COR-L47 (cell line): ENCODE measurements at regions not wholly inside any gene's neighbourhood (a gene's known extent, or its start where the extent isn't known, plus 50 kb on each side); places are given as distances from the start of the nearest gene placed in this dataset.

Experiments used
- DNase-seq: peaks from one replicate; lab custom pipeline; 2025; lab: John Stamatoyannopoulos, UW

GRCh38 chr2:176648700-176649297 is 379.6 kb downstream of the MTX2 start:
- peak; percentile 61 for DNase-seq

GRCh38 chr2:176650104-176650837 is 381.0 kb downstream of the MTX2 start:
- DNase-seq: no peak

- DNase-seq: no peak
Measured at GRCh38 chr2:176650838-176651555, 381.8 kb downstream of the MTX2 start.

- DNase-seq: peak; percentile 55
Measured at GRCh38 chr2:176652300-176653182, 383.3 kb downstream of the MTX2 start.

- peak; percentile 50 for DNase-seq
Measured at GRCh38 chr2:176653479-176654443, 384.5 kb downstream of the MTX2 start.

GRCh38 chr2:176656038-176656775 is 387.0 kb downstream of the MTX2 start:
- DNase-seq: no peak

- no peak for DNase-seq
Measured at GRCh38 chr2:176656776-176657140, 387.5 kb downstream of the MTX2 start.

- no peak for DNase-seq
Measured at GRCh38 chr2:176657393-176657792, 388.2 kb downstream of the MTX2 start.

GRCh38 chr2:176658708-176659107 is 389.5 kb downstream of the MTX2 start:
- DNase-seq: no peak

- no peak for DNase-seq
Measured at GRCh38 chr2:176662753-176663152, 393.5 kb downstream of the MTX2 start.

- no peak for DNase-seq
Measured at GRCh38 chr2:176664478-176664877, 395.2 kb downstream of the MTX2 start.

- DNase-seq: no peak
Measured at GRCh38 chr2:176665086-176665485, 395.8 kb downstream of the MTX2 start.

GRCh38 chr2:176668912-176669311 is 399.7 kb downstream of the MTX2 start:
- no peak for DNase-seq

GRCh38 chr2:176669398-176670174 is 400.3 kb downstream of the MTX2 start:
- DNase-seq: no peak

GRCh38 chr2:176675271-176675949 is 406.2 kb downstream of the MTX2 start:
- DNase-seq: no peak

GRCh38 chr2:176677746-176678265 is 408.6 kb downstream of the MTX2 start:
- DNase-seq: no peak

GRCh38 chr2:176678571-176678970 is 409.3 kb downstream of the MTX2 start:
- DNase-seq: no peak

GRCh38 chr2:176679061-176679669 is 409.9 kb downstream of the MTX2 start:
- no peak for DNase-seq
